ENCODE measurements at regions not wholly inside any gene's neighbourhood (a gene's known extent, or its start where the extent isn't known, plus 50 kb on each side); places are given as distances from the start of the nearest gene placed in this dataset.

DNA sequence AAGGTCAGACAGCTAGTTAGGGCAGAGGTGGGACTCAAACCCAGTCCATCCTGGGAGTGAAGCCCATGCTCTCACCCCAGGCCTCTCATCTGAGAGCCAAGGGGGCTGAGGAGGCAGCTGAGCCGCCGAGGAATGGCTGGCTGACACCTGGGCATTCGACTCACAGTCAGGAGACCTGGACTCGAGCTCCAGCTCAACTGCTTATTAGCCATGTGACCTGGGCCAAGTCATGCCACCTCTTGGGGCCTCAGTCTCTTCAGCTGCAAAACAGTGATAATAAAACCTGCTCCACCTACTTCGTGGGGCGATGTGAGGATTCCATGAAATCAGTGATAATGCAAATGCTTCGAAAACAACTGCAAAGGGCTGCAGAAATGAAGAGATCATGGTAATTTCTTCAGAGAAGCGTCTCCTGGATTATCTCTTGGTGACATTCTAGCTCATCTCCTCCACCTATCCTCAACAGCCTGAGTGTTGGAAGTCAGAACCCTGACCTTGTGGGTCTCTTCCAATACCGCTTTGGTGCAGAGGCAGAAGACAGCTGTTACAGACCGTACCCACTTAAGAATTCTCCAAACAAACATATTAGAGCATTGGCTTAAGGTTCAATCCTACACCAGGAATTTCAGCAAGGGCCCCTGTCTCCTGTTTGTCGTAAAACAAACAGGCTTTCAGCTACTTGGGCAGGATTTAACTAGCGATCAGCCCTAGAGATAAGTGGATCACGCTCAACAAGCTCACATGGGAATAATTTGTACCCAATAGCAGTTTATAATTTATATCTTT is 60.0 kb upstream of the PIM1 start:
- TF ChIP-seq, protein P1, sequence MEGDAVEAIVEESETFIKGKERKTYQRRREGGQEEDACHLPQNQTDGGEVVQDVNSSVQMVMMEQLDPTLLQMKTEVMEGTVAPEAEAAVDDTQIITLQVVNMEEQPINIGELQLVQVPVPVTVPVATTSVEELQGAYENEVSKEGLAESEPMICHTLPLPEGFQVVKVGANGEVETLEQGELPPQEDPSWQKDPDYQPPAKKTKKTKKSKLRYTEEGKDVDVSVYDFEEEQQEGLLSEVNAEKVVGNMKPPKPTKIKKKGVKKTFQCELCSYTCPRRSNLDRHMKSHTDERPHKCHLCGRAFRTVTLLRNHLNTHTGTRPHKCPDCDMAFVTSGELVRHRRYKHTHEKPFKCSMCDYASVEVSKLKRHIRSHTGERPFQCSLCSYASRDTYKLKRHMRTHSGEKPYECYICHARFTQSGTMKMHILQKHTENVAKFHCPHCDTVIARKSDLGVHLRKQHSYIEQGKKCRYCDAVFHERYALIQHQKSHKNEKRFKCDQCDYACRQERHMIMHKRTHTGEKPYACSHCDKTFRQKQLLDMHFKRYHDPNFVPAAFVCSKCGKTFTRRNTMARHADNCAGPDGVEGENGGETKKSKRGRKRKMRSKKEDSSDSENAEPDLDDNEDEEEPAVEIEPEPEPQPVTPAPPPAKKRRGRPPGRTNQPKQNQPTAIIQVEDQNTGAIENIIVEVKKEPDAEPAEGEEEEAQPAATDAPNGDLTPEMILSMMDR (conservative IDR thresholded peaks at IDR 0.05; ENCODE audit: low read length) = no peak
- TF ChIP-seq EZH2phosphoT487 (IDR thresholded peaks at IDR 0.05; ENCODE audit: borderline replicate concordance) = no peak

Measured in Loucy (cell line).